HG03066 (cell line): ENCODE measurements at regions not wholly inside any gene's neighbourhood (a gene's known extent, or its start where the extent isn't known, plus 50 kb on each side); places are given as distances from the start of the nearest gene placed in this dataset.
"Not testable (repeated sequence)": the region's sequence is repeated elsewhere in the genome, so short reads cannot be mapped to it uniquely, and the experiment has no call there.

Experiments
- ATAC-seq: cut with Tn5 transposase; IDR thresholded peaks from one replicate; pipeline ENCODE4 v1.9.1; 2021; ENCODE audit warnings: low read depth; ENCODE audit not compliant: unreplicated experiment

DNA sequence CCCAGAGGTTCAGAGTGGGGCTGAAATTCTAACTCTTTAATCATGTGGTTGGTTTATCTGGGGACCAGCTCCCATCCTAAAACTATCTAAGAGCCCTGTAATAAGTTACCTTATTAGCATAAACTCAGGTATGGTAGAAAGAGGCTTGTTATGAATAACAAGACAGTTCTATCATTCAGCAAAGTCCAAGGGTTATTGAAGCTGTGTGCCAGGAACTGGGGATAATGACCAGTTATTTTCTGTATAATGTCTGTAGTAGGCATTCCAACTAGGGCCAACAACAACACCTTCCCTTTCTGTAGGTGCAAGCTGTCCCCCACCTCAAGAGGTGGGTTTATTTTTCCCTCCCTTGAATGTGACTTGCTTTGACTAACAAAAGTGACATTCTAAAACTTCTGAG, 170.1 kb downstream of the CD83 start:
- no peak for ATAC-seq

GRCh38 chr6:14288910-14289309, 171.3 kb downstream of the CD83 start:
- no peak for ATAC-seq

- no peak for ATAC-seq
Measured at GRCh38 chr6:14290041-14290771, 172.6 kb downstream of the CD83 start.

- no peak for ATAC-seq
Measured at GRCh38 chr6:14290772-14291330, 173.3 kb downstream of the CD83 start.

- ATAC-seq = no peak
Measured at GRCh38 chr6:14291331-14291730, 173.8 kb downstream of the CD83 start.

DNA sequence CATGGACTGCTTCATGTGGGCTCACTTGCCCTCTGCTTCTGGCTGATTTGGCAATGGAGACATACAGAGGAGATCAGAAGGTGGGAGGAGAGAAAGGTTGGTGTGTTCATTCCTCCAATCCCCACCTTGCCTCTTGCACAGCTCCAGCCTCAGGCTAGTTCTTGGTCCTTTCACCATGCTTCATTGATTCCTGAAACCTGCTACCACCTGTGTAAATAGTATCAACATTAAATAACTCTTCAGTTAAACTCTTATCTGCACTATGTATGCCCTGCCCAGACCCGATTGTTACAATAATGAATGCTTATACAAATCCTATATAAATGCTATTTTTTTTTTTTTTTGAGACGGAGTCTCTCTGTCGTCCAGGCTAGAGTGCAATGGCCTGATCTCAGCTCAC, 174.5 kb downstream of the CD83 start:
- ATAC-seq = no peak

GRCh38 chr6:14294270-14294951, 176.8 kb downstream of the CD83 start:
- no peak for ATAC-seq

GRCh38 chr6:14296698-14297097, 179.1 kb downstream of the CD83 start:
- ATAC-seq = not testable (repeated sequence)

DNA sequence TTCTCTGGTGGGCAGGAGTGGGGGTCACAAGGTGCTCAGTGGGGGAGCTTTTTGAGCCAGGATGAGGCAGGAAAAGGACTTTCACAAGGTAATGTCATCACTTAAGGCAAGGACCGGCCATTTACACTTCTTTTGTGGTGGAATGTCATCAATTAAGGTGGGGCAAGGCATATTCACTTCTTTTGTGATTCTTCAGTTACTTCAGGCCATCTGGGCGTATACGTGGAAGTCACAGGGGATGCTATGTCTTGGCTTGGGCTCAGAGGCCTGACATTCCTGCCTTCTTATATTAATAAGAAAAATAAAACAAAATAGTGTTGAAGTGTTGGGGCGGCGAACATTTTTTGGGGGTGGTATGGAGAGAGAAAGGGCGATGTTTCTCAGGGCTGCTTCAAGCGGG, 179.5 kb downstream of the CD83 start:
- ATAC-seq = not testable (repeated sequence)

- not testable (repeated sequence) for ATAC-seq
Measured at GRCh38 chr6:14300189-14300588, 182.6 kb downstream of the CD83 start.

DNA sequence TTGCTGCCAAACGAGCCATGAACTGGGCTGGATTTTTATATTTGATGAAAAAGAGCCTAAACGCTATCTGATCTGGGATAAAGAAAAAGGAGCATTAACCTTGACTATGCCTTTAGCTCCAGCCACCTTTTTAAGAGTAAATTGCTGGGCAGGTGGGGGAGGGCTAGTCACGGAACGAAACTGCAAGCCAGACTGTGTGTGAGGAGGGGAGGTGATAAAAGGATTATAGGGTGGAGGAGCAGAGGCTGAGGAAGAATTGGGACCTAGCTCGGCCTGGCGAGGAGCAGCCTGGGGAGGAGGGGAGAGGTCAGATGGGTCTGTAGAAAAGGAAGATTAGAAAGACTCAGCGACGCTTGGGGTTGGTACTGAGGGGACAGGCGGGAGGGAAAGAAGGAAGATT, 183.1 kb downstream of the CD83 start:
- not testable (repeated sequence) for ATAC-seq

DNA sequence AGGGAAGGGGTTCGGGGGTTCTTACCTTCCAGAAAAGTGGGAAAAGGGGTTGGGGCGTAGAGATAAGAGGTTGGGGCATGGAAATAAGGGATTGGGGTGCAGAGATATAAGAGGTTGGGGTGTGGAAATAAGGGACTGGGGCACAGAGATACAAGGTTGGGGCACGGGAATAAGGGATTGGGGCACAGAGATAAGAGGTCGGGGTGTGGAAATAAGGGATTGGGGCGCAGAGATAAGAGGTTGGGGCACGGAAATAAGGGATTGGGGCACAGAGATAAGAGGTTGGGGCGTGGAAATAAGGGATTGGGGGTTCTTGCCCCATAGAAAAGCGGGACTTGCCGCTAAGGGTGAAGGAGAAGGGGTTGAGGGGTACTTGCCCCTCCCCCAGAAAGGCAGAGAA, 183.9 kb downstream of the CD83 start:
- ATAC-seq = not testable (repeated sequence)

GRCh38 chr6:14305131-14305530, 187.6 kb downstream of the CD83 start:
- no peak for ATAC-seq

- no peak for ATAC-seq
Measured at GRCh38 chr6:14305624-14306023, 188.1 kb downstream of the CD83 start.

- no peak for ATAC-seq
Measured at GRCh38 chr6:14306151-14306906, 188.8 kb downstream of the CD83 start.

DNA sequence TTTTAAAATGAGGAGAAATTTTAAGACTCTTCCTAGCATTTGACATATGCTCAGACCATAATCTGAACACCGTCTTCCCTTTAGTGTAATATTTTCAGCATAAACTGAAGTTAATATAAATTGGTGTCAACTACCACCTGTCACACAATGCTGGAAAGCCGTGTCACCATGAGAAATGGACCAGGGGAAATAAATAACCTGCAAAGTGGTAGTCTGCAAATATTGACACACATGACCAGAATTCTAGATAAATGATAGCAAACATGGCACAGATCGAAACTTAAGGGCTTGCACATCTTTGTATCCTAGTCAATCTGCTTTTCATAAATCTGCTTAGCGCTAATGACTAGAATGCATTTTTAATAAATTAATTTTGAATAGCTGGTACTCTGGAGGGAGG, 191.9 kb downstream of the CD83 start:
- no peak for ATAC-seq

DNA sequence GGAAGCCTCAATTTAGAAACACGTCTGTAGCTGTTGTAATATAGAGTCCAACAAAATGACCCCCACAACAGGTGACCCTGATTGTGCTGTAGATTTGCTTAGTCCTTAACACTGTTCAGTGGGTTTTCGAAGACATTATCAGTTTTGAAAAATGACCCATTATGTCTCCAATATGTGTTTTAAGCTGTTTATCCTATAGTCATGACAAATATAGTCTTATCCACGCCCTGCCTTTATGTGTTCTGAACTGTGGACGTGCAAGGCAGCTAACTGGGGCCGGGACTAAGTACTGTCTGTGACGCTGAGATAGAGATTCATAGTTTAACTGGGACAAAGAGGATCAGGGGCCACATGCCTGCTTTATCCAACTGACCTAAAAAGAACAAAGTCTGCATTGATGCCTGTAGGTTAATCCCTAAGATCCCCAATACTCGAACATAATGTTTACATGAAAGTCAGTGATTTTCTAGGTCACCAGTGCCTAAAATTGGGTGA, 192.4 kb downstream of the CD83 start:
- no peak for ATAC-seq

- no peak for ATAC-seq
Measured at GRCh38 chr6:14310960-14311359, 193.4 kb downstream of the CD83 start.

DNA sequence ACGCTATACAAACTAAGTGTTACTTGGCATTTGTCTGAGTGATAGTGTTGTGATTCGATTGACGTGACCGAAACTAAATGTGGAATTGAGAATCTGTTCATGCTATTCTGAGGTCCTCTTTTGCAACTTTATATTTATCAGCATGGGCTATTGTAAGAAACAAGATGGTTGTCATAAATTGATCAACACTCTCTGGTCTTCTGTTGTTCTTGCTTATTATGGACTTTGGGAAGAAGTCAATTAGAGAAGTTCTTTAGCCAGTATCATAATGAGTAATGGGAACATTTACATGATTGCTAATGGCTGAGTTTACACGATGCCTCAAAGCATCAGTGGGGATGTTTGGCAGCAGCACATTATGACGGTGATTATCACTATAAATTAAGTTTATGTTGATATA, 195.0 kb downstream of the CD83 start:
- no peak for ATAC-seq

DNA sequence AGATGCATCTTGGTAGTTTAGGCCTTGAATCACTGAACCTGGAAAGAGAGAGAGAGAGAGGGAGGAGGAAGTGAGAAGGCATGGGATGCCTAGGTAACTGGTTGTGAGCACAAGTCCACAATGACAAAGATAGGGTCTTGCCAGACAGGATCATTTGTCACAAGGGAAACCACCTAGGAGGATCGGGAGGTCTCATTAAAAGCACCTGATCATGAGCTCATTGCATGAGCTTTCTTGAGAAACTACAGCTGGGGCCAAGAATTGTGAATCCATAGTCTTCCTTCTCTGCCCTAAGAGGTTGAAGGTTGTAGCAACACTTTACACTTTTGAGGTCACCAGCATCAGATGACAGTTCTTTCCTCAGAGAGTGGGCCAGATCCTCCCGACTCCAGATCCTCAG, 195.7 kb downstream of the CD83 start:
- no peak for ATAC-seq

- no peak for ATAC-seq
Measured at GRCh38 chr6:14315353-14315752, 197.8 kb downstream of the CD83 start.
